ENCODE measurements at regions not wholly inside any gene's neighbourhood (a gene's known extent, or its start where the extent isn't known, plus 50 kb on each side); places are given as distances from the start of the nearest gene placed in this dataset.
A peak's percentile ranks its signal among the peaks of the same experiment; 100 is the strongest.
"Not testable (repeated sequence)": the region's sequence is repeated elsewhere in the genome, so short reads cannot be mapped to it uniquely, and the experiment has no call there.

DNA sequence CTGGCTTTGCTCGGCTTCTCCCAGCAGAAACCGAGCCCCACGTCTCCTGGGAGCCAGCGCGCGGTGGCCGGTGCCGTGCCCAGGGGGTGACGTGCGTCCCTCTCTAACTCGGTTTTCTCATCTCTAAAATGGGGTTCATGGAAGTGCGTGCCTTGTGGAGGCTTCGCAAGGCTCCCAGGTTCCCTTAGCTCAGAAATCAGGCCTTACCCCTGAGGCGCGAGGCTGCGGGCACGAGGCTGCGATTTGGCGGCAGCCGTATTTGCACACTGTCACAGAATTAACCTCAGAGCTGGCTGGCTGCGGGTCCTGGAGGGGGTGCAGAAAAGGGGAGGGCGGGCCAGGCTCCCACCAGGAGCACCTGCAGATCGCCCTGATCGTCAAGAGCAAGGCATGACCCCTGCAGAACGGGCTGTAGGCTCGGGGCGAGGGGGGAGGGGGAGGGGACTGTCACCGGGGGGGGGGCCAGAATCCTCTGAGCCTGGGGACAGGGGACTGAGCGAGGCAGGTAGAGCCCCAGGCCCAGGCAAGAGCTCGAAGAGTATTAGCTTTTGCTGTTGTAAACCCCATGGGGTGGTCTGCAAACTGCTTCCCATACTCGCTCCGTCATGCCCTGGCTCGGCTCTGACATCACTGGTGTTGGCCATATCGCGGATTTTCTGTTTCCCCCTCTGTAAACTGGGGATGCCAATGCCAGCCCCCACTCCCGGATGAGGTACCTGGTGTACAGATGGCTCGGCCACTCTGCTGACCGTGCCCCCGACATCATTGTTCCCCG lies 62.2 kb downstream of the CCNE1 start:
- no peak for DNase-seq (ENCODE audit: low read depth)

DNA sequence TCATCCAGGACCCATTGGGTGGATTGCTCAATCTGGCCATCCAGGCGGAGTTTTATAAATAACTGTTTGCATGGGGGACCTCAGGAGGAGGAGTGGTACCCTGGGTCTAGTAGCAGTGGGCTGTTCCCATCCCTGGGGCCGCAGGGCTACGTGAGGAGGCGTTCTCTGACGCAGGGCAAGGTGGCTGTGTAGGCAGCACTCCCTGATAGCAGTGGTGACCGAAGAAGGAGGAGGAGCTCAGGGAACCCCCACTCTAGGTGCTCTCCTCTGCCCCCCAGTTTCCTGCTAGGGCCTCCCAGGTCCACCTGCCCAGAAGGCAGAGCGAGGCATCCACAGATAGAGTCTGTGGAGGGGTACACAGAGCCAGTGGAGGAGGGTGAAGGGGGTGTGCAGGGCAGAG lies 64.1 kb downstream of the CCNE1 start:
- no peak for DNase-seq (ENCODE audit: low read depth)

DNA sequence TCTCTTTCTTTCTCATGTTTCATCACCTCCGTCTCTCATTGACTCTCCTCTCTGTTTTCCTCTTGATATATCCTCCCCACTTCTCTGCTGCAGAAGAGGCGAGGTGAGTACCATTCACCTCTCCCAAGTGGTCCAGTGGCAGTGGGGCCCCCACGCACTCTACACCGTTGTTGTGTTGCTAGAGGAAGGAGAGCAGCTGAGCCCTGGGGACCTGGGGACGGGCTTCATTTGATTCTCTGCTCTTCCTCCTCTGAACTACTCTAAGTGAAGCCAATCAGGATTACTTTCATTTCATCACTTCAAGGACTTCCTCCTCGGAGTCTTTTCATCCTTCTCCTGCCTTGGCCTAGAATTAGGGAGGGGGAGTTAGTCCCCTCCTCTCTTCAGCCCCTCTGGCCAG lies 64.6 kb downstream of the CCNE1 start:
- DNase-seq (ENCODE audit: low read depth): no peak

DNA sequence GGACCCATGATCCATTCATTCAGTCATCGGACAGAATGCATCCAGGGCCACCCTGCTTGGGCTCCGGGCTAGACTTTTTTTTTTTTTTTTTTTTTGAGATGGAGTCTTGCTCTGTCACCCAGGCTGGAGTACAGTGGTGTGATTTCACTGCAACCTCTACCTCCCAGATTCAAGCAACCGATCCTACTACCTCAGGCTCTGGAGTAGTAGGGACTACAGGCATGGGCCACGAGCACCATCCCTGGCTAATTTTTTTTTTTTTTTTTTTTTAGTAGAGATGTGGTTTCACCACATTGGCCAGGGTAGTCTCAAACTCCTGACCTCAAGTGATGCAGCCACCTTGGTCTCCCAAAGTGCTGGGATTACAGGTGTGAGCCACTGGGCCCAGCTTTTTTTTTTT lies 65.1 kb downstream of the CCNE1 start:
- not testable (repeated sequence) for DNase-seq (ENCODE audit: low read depth)

DNA sequence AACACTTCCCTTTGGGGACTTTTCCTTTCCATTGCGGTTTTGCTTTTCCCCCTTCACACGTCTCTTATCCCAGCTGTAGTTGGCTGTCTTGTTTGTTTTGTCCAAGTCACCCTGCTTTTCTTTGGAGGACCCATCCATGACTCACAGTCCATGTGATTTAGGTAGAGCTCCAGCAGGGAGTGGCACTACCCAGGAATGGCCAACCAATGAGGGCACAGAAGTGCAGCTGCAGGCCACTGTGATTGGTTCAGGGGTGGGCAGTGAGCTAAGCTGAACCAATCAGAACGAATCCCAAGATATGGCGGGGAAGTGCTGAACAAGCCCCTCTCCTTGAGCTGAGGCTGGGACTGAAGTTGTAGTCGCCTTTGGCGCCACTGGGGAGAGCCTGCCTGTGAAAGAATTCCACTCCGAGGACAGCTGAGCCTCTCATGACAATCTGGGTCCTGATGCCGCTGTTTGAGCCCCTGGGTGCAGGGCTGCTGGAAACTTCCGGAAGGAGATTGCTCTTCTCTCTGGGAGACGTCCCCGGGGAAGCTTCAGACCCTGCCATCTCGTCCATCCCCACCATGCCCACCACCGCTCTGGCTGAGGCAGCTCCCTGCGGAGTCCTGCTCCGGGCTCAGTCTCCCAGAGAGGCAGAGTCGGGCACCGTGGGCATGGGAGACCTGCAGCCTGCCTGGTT lies 62.9 kb upstream of the URI1 start:
- peak; percentile 76 for DNase-seq (ENCODE audit: low read depth)

DNA sequence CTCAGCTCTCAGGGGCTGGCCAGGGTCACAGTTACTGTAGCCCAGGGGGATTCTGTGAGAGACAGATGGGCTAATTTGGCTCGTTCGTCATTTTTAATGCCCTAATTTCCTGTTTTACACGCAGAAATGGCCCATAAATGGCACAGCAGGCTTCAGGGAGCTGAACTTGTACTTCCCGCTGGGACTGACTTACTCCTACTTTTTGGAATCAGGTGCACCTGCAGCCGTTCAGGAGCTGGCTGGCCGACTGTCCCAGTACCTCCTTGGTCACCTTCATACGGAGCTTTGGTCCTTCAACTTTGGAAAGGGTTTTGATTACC lies 62.4 kb upstream of the URI1 start:
- no peak for DNase-seq (ENCODE audit: low read depth)

DNA sequence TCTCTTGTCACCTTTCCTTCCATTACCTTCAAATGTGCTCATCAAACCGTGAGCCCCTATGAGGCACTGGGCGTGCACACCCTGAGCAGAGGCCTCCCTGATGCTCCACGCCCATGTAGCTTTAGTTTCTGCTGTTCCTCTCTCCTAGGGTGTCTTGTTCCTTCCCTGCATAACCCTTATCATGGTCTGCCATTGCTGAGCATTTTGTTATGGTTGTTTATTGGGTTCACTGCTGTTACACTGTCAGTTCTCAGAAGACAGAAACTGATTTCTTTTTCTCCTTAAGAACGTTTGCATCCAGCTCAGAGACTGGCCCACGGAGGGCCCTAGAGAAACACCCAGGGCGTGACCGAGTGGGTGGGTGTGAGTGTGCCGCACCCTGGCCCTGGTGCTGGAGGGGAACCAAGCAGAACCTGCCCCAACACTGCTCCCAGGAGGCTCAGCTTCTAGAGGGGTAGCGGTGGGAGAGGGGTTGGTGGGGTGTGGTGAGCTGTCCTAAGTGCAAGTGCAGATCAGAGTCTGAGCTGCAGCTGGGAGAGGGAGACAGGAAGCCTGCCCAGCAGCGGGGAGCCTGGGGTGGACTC lies 61.4 kb upstream of the URI1 start:
- no peak for DNase-seq (ENCODE audit: low read depth)

DNA sequence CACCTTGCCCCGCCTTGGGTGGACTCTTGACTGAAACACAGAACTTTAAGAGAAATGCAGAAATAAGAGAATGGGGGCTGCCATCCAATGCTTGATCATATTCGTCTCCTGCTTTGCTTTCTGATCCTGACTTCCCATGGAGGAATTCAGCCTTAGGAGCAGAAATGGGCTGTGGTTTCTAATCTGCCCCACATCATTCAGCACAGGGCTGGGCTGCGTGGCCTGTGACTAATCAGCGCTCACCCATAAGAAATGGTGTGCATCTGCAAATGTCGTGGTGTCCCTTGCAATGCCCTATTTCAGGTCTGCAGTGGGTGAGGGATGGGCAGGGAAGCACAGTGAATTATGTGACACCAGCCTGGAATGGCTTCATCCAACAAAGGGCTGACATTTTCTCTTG lies 60.7 kb upstream of the URI1 start:
- peak; percentile 60 for DNase-seq (ENCODE audit: low read depth)

DNA sequence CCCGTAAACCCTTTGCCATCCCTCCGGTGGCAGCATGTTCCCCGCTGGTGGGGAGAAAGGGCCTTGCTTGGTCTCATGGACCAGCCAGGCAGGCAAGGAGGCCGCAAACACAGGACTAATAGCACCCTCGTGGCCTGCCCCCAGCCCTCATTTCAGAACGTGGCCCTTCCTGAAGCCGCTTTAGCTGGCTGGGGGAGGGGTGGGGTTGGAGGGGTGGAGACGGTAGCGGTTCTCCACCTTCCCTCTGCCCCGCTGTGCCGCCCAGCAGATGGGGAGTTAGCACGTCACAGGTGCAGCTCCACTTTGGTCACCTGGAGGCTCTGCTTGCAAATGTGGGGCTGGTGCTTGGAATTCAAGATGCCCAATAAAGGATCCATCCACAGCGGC lies 59.3 kb upstream of the URI1 start:
- no peak for DNase-seq (ENCODE audit: low read depth)

DNA sequence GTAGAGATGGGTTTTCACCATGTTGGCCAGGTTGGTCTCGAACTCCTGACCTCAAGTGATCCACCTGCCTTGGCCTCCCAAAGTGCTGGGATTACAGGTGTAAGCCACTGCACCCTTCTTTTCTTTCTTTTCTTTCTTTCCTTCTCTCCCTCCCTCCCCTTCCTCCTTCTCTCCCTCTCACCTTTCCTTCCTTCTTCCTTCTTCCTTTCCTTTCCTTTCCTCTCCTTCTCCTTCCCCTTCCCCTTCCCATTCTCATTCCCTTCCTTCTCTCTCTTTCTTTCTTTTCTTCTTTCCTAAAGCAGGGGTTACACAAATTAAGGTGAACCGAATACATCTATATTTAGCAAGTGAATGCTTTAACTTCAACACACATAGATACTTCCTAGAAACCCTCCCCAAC lies 58.0 kb upstream of the URI1 start:
- no peak for DNase-seq (ENCODE audit: low read depth)

DNA sequence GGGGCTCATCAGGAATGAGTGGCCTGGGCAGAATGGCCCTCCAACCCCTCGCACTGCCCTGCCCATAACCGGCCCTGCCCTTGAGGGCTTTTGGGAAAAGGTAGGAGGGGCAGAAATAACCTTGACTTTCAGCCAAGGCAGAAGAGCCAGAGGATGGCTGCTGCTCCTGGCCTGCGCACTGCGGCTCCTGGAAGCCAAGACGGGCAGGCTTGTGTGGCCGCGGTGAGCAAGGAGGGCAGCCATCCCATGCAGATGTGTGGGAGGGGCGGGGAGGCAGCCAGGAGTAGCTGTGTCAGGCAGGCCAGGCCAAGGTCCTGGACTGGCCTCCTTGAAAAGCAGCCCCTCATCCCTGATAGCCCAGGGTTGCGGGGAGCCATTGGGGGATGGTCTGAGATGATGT lies 57.6 kb upstream of the URI1 start:
- DNase-seq (ENCODE audit: low read depth): no peak

DNA sequence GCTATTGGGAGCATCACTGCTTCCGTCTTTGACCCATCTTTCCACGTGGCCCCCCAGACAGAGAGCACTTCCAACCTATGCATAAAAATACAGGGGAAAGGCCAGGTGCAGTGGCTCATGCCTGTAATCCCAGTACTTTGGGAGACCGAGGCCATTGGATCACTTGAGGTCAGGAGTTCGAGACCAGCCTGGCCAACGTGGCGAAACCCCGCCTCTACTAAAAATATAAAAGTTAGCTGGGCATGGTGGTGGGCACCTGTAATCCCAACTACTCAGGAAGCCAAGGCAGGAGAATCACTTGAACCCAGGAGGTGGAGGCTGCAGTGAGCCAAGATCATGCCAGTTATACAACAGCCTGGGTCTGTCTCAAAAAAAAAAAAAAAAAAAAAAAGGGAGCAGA lies 55.9 kb upstream of the URI1 start:
- not testable (repeated sequence) for DNase-seq (ENCODE audit: low read depth)

DNA sequence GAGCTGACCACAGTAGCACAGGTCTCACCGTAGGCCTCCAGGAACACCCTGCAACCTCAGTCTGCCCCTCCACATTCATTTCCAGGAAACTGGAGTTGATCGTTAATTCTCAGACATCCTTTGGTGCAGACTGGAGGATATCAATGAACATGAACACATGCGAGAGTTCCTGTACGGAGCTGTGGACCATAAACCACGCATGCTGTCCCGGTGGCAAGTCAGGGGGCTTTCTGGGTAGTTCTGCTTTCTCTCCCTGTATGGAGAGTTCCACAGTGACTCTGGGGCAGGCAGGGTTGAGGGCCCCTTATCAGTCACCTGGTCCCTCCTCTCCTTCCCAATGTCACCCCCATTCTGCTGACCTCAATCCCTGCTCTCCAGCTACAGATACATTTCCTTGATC lies 55.5 kb upstream of the URI1 start:
- DNase-seq (ENCODE audit: low read depth): no peak

DNA sequence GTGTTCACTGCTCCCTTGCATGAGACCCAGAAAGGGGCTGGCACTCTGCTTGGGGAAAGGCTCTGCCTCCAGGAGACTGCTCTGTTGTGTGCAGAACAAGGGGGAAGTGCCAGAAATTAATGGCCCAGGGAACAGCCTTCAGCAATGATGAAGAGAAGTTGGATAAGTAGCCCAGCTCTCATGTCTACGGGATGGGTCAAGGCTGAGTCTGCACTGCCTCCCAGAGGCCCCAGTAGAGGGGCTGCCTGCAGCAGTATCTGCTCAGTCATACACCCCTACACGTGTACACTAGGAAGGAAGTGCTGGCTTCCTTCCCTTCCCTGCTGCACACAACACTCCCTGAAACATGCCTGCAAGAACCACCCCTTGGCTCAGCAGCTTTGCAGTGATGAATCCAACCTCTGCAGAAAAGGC lies 54.6 kb upstream of the URI1 start:
- peak; percentile 15 for DNase-seq (ENCODE audit: low read depth)

DNA sequence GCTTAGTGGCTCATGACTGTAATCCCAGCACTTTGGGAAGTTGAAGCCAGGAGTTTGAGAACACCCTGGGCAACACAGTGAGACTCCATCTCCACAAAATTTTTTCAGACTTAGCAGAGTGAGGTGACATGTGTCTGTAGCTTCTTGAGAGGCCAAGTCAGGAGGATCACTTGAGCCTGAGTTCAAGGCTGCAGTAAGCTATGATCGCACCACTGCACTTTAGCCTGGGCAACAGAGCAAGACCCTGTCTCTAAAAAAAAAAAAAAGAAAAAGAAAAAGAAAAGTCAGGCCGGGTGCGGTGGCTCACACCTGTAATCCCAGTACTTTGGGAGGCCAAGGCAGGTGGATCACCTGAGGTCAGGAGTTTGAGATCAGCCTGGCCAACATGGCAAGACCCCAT lies 54.0 kb upstream of the URI1 start:
- not testable (repeated sequence) for DNase-seq (ENCODE audit: low read depth)

DNA sequence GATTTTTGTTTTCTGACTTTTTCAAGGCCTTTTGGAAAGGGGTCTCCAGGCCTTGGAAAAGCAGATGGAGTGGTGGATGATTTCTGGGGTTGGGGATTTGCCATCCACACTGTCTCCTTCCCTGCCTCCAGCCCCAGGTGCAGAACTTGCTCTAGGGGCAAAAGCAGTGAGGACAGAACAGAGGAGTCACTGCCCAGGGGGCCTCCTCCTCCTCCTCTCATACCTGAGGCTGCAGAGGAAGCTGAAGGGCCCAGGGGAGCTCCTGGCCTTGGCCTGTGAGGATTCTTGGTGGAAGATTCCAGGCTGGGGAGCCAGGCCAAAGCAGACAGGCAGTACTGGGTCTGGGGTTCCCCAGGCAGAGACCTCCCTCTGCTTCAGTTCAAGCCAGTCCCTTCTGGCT lies 52.3 kb upstream of the URI1 start:
- DNase-seq (ENCODE audit: low read depth): no peak

DNA sequence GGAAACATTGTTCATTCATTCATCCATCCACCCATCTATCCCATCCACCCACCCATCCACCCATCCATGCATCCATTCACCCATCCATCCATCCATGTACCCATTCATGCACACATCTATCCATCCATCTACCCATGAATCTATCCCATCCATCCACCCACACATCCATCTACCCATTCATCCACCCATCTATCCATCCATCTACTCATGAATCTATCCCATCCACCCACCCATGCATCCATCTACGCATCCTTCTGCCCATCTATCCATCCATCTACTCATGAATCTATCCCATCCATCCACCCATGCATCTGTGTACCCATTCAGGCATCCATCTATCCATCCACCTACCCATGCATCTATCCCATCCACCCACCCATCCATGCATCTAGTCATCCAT lies 51.6 kb upstream of the URI1 start:
- DNase-seq (ENCODE audit: low read depth): no peak

Measured in ELR (cell line).